GM23248 (cell line): ENCODE measurements at regions not wholly inside any gene's neighbourhood (a gene's known extent, or its start where the extent isn't known, plus 50 kb on each side); places are given as distances from the start of the nearest gene placed in this dataset.

Experiments
- DNase-seq: peaks from one replicate; pipeline ENCODE4 v3.0.0-alpha.2; 2015
- H2AFZ ChIP-seq: fragments of 200-600 bp; sonication (generic); 2 replicates; pipeline ENCODE4 v1.6.1; 2016; ENCODE audit warnings: antibody characterized with exemption
- H3F3A ChIP-seq: fragments of 200-600 bp; sonication (generic); 2 replicates; pipeline ENCODE4 v1.6.1; 2016; ENCODE audit warnings: mild to moderate bottlenecking, antibody characterized with exemption, mixed run types; ENCODE audit not compliant: insufficient read depth
- H3K27ac ChIP-seq: fragments of 200-600 bp; sonication (generic); 2 replicates; pipeline ENCODE4 v1.5.1; 2016; ENCODE audit warnings: mild to moderate bottlenecking
- H3K27me3 ChIP-seq: fragments of 200-600 bp; sonication (generic); replicated peaks from 2 replicates; pipeline ENCODE4 v1.6.1; 2016; ENCODE audit warnings: mild to moderate bottlenecking; ENCODE audit not compliant: insufficient read depth
- H3K36me3 ChIP-seq: fragments of 200-600 bp; sonication (generic); 2 replicates; pipeline ENCODE4 v1.6.1; 2016; ENCODE audit warnings: low read depth, mild to moderate bottlenecking
- H3K4me1 ChIP-seq: fragments of 200-600 bp; sonication (generic); 2 replicates; pipeline ENCODE4 v1.6.1; 2016; ENCODE audit warnings: mild to moderate bottlenecking; ENCODE audit not compliant: insufficient read depth
- H3K4me2 ChIP-seq: fragments of 200-600 bp; sonication (generic); one replicate; pipeline ENCODE4 v1.6.1; 2016; ENCODE audit warnings: mild to moderate bottlenecking; ENCODE audit not compliant: unreplicated experiment
- H3K4me3 ChIP-seq: fragments of 200-600 bp; sonication (generic); 2 replicates; pipeline ENCODE4 v1.5.1; 2016; ENCODE audit warnings: mild to moderate bottlenecking
- H3K79me2 ChIP-seq: fragments of 200-600 bp; sonication (generic); 2 replicates; pipeline ENCODE4 v1.6.1; 2016; ENCODE audit warnings: mild to moderate bottlenecking; ENCODE audit not compliant: insufficient read depth
- H3K9ac ChIP-seq: fragments of 200-600 bp; sonication (generic); 2 replicates; pipeline ENCODE4 v1.6.1; 2016; ENCODE audit warnings: mild to moderate bottlenecking
- H3K9me2 ChIP-seq: fragments of 200-600 bp; sonication (generic); 2 replicates; pipeline ENCODE4 v1.6.1; 2016; ENCODE audit warnings: mixed run types, mild to moderate bottlenecking, moderate library complexity; ENCODE audit not compliant: insufficient read depth
- H3K9me3 ChIP-seq: fragments of 200-600 bp; sonication (generic); one replicate; pipeline ENCODE4 v1.6.1; 2017; ENCODE audit warnings: low read depth
- H4K20me1 ChIP-seq: fragments of 200-600 bp; sonication (generic); 2 replicates; pipeline ENCODE4 v1.6.0; 2016; ENCODE audit not compliant: insufficient read depth
- EZH2 ChIP-seq: fragments of 200-600 bp; sonication (generic); IDR thresholded peaks from 2 replicates; pipeline ENCODE4 v1.6.1; 2018; ENCODE audit warnings: antibody characterized with exemption, mild to moderate bottlenecking; ENCODE audit not compliant: insufficient read depth, poor library complexity, severe bottlenecking
- EZH2phosphoT487 ChIP-seq: fragments of 200-600 bp; sonication (generic); IDR thresholded peaks from 2 replicates; pipeline ENCODE4 v1.6.1; 2018; ENCODE audit warnings: antibody characterized with exemption, moderate library complexity, mild to moderate bottlenecking, low read depth; ENCODE audit not compliant: insufficient read depth
- WGBS, 2 experiments: methylation state at CpG; one replicate each; pipeline ENCODE4 v1.1.6; 2015 to 2017; ENCODE audit warnings: low lambda C conversion rate in 2 of 2, low coverage in 1 of 2; ENCODE audit errors: missing lambda C conversion rate in 2 of 2; 5-methylcytosine and 5-hydroxymethylcytosine counted together
- in situ Hi-C: fragments of 300-500 bp; cut with MboI; formaldehyde crosslinking; loops from 2 replicates; pipeline ENCODE4 v1.15.0; 2020

DNA sequence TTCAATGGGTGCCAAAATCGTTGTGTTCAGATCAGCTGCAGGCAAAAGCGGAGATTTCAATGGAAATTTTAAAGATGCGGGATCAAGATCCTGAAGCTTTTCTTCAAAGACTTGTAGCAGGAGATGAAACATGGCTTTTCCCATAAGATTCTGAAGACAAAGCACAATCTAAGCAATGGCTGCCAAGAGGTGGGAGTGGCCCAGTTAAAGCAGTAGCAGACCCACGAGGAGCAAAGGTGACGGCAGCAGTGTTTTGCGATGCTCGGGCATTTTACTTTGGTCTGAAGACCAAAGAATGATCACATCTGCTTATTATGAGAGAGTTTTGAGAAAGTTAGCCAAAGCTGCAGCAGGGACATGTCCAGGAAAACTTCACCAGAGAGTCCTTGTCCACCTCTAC, 222.9 kb downstream of the DSC3 start:
- Histone ChIP-seq H2AFZ (no peak overlapping the region), H3K4me1 (no peaks in the 10 kb centered on the region), H3K79me2 (no peaks in the 10 kb centered on the region), H3K27me3 (no peaks in the 10 kb centered on the region), H3K9me2 (no peaks in the 10 kb centered on the region), H3K4me2 (no peak overlapping the region), H3K4me3 (no peak overlapping the region), H3K27ac (no peak overlapping the region), H3K9me3 (no peaks in the 10 kb centered on the region), H3F3A (no peaks in the 10 kb centered on the region), H4K20me1 (no peaks in the 10 kb centered on the region), H3K36me3 (no peaks in the 10 kb centered on the region), H3K9ac (no peak overlapping the region)
- WGBS, 2 experiments, result 54 to 58% methylated on average over 7 of the region's 7 CpGs
- in situ Hi-C loops, result no loop called here
- DNase-seq, result no peak
- TF ChIP-seq EZH2 (no peak), EZH2phosphoT487 (no peak)

DNA sequence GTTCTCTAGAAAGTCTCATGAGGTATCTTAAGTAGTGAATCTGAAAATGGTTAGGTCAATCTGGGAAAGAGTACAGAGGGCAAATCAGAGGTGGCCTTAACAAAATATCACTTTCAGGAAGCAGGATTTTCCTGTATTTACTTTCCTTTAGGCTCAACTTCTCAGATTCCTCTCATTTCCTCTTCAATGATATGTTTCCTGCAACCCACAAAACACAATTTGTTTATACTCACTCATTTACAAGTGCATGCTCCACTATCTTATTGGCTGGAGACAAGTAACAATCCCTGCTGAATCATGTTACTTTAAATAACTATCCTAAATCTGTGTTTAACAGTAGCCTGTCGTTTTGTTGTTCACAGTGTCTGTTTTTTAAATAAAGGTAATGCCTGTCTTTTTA, 228.1 kb downstream of the DSC3 start:
- Histone ChIP-seq H3K9me2 (no peaks in the 10 kb centered on the region), H3K9ac (no peak overlapping the region), H3K4me3 (no peak overlapping the region), H3K27ac (no peak overlapping the region), H3K4me2 (no peak overlapping the region), H3K27me3 (no peaks in the 10 kb centered on the region), H4K20me1 (no peaks in the 10 kb centered on the region), H3K4me1 (no peaks in the 10 kb centered on the region), H3K36me3 (no peaks in the 10 kb centered on the region), H3K9me3 (no peaks in the 10 kb centered on the region), H3F3A (no peaks in the 10 kb centered on the region), H3K79me2 (no peaks in the 10 kb centered on the region), H2AFZ (no peak overlapping the region)
- no peak for DNase-seq
- 5 to 12% methylated on average over 1 of the region's 1 CpG for WGBS, 2 experiments
- in situ Hi-C loops, result no loop called here
- TF ChIP-seq EZH2, result no peak
- no peak for TF ChIP-seq EZH2phosphoT487

DNA sequence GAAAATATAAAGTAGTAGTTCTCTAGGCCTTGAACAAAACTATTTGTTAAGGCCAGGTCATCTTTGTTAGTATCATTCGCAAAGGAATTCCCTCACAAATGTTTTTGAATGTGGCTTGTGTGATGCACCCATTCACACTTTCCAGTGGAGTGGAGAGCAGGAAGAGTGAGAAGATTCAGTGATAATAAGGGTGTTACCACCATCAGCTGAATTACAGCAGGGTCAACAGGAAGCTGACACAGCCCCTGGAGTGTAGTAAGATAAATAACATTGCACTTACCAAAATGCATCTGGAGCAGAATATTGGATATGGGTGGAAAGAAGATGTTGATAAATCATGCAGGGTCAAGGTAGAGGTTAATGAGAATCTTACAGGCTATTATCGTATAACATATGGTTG, 231.0 kb downstream of the DSC3 start:
- H3K27me3 ChIP-seq, result no peaks in the 10 kb centered on the region
- H3K36me3 ChIP-seq, result no peaks in the 10 kb centered on the region
- 40 to 50% methylated on average over 2 of the region's 2 CpGs for WGBS, 2 experiments
- no peak overlapping the region for H3K4me2 ChIP-seq
- no peak overlapping the region for H3K27ac ChIP-seq
- H3K9me3 ChIP-seq, result no peaks in the 10 kb centered on the region
- in situ Hi-C loops, result no loop called here
- no peak overlapping the region for H2AFZ ChIP-seq
- H3K4me1 ChIP-seq, result no peaks in the 10 kb centered on the region
- no peak overlapping the region for H3K9ac ChIP-seq
- no peak for DNase-seq
- no peaks in the 10 kb centered on the region for H4K20me1 ChIP-seq
- H3F3A ChIP-seq, result no peaks in the 10 kb centered on the region
- TF ChIP-seq EZH2, result no peak
- no peak for TF ChIP-seq EZH2phosphoT487
- H3K79me2 ChIP-seq, result no peaks in the 10 kb centered on the region
- no peak overlapping the region for H3K4me3 ChIP-seq
- H3K9me2 ChIP-seq, result no peaks in the 10 kb centered on the region

DNA sequence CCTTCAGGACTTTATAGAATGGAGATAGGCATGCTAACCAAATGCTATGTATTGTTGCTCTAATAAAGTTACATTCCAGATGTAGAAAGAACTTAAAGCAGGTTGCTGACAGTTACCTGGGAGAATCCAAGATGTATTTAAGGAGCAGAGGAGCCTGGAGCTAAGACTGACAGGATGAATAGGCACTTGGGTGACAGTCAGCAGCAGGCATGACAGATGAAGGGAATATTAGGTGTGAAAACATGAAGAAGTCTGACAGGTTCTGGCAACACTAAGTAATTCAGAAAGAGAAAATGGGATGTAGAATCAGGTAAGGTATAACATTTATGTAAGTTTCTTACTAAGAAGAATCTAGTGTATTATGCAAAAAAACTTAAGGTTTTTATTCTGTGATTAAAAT, 232.0 kb downstream of the DSC3 start:
- Histone ChIP-seq H3K79me2 (no peaks in the 10 kb centered on the region), H3K4me1 (no peaks in the 10 kb centered on the region), H3K9ac (no peak overlapping the region), H3K27me3 (no peaks in the 10 kb centered on the region), H3K9me3 (no peaks in the 10 kb centered on the region), H3K36me3 (no peaks in the 10 kb centered on the region), H2AFZ (no peak overlapping the region), H3F3A (no peaks in the 10 kb centered on the region), H3K4me2 (no peak overlapping the region), H4K20me1 (no peaks in the 10 kb centered on the region), H3K4me3 (no peak overlapping the region), H3K9me2 (no peaks in the 10 kb centered on the region), H3K27ac (no peak overlapping the region)
- in situ Hi-C loops, result no loop called here
- no peak for TF ChIP-seq EZH2
- no peak for TF ChIP-seq EZH2phosphoT487
- DNase-seq, result no peak

DNA sequence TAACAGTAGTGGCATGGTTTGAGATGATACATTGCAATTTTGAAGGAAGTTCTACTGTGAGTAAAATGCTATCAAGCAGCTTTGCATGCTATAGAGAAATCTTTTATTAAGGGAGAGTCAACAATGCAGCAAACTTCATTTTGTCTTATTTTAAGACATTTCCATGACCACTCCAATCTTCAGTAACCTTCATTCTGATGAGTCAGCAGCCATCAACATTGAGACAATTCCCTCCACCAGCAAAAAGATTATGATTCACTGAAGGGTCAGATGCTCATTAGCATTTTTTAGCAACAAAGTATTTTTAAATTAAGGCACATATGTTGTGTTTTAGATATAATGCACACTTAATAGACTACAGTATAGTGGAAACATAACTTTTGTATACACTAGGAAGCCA, 235.7 kb downstream of the DSC3 start:
- TF ChIP-seq EZH2 (no peak), EZH2phosphoT487 (no peak)
- Histone ChIP-seq H3K9ac (no peak overlapping the region), H3K27ac (no peak overlapping the region), H3K36me3 (no peaks in the 10 kb centered on the region), H3K79me2 (no peaks in the 10 kb centered on the region), H3K27me3 (no peaks in the 10 kb centered on the region), H3F3A (no peaks in the 10 kb centered on the region), H3K4me2 (no peak overlapping the region), H3K9me2 (no peaks in the 10 kb centered on the region), H4K20me1 (no peaks in the 10 kb centered on the region), H2AFZ (no peak overlapping the region), H3K9me3 (no peaks in the 10 kb centered on the region), H3K4me1 (no peaks in the 10 kb centered on the region), H3K4me3 (no peak overlapping the region)
- DNase-seq, result no peak
- in situ Hi-C loops, result no loop called here
